ENCODE measurements at regions not wholly inside any gene's neighbourhood (a gene's known extent, or its start where the extent isn't known, plus 50 kb on each side); places are given as distances from the start of the nearest gene placed in this dataset.

- TF ChIP-seq CTCF (conservative IDR thresholded peaks at IDR 0.05) (no peak), ZFX (IDR thresholded peaks at IDR 0.05) (no peak)
- no peak overlapping the region for H3K27ac ChIP-seq
Observed at GRCh38 chr9:86679909-86680308, 267.4 kb downstream of the GAS1 start.

DNA sequence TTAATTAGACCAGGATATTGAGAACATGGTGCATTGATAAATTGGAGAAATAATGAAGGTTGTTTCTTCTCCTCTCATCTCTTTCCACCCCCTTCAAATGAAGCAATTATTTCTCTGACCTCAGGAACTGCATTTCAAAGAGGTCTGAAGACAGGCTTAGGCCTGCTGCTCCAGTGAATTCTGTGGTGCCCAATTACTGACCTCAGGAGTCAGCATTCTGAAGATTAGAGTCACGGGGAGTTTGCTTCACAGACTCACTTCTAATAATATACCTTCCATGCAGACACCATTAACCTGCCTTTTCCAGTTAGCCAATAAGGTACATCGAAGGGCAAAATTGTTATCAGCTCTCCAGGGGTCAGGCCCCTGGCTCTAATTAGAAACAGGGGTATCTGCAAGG lies 270.9 kb downstream of the GAS1 start:
- H3K27ac ChIP-seq = no peak overlapping the region
- TF ChIP-seq CTCF (conservative IDR thresholded peaks at IDR 0.05) (no peak), ZFX (IDR thresholded peaks at IDR 0.05) (no peak)

GRCh38 chr9:86675805-86676204 lies 271.5 kb downstream of the GAS1 start:
- no peak for TF ChIP-seq ZFX (IDR thresholded peaks at IDR 0.05)
- TF ChIP-seq CTCF (conservative IDR thresholded peaks at IDR 0.05) = no peak
- no peak overlapping the region for H3K27ac ChIP-seq

DNA sequence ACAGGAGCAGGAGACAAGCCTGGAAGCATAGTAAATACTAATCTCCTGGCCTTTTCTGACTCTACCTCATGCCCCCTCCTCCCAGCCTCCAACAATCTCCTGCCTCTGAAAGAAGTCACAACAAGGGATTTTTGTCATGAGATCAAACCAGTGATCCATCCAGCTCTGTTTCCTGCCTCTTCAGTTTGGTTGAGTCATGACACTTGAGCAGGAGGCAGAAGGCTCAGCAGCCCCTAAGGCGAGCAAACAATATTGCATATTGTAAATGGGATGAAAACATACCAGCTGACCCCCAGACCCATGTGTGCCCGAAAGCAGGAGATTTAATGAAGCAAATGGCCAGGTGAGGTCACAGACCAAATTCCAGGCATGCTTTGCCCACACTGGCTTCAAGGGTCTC lies 272.8 kb downstream of the GAS1 start:
- no peak for TF ChIP-seq CTCF (conservative IDR thresholded peaks at IDR 0.05)
- TF ChIP-seq ZFX (IDR thresholded peaks at IDR 0.05) = no peak
- H3K27ac ChIP-seq = no peak overlapping the region

- TF ChIP-seq ZFX (IDR thresholded peaks at IDR 0.05) (no peak), CTCF (conservative IDR thresholded peaks at IDR 0.05) (no peak)
- no peak overlapping the region for H3K27ac ChIP-seq
Observed at GRCh38 chr9:86672966-86673365, 274.3 kb downstream of the GAS1 start.

- no peak for TF ChIP-seq CTCF (conservative IDR thresholded peaks at IDR 0.05)
- TF ChIP-seq ZFX (IDR thresholded peaks at IDR 0.05) = no peak
- no peak overlapping the region for H3K27ac ChIP-seq
Observed at GRCh38 chr9:86672301-86672700, 275.0 kb downstream of the GAS1 start.

GRCh38 chr9:86671018-86671417 lies 276.3 kb downstream of the GAS1 start:
- no peak overlapping the region for H3K27ac ChIP-seq

More at GRCh38 chr9:86671018-86671417, 276.3 kb downstream of the GAS1 start:
- TF ChIP-seq CTCF (conservative IDR thresholded peaks at IDR 0.05) (no peak), ZFX (IDR thresholded peaks at IDR 0.05) (no peak)
